Endodermal cell (in vitro differentiated cells): ENCODE measurements at regions not wholly inside any gene's neighbourhood (a gene's known extent, or its start where the extent isn't known, plus 50 kb on each side); places are given as distances from the start of the nearest gene placed in this dataset.

Experiments
- DNase-seq: peaks from one replicate; pipeline ENCODE4 v3.0.0-alpha.2; 2017
- H3K27ac ChIP-seq: 2 replicates; pipeline ENCODE4 v1.5.1; 2013; ENCODE audit warnings: mild to moderate bottlenecking, low read depth, low read length, moderate library complexity
- H3K27me3 ChIP-seq: 2 replicates; pipeline ENCODE4 v1.6.1; 2013; ENCODE audit warnings: mild to moderate bottlenecking, low read length, moderate library complexity; ENCODE audit not compliant: insufficient read depth, control insufficient read depth, poor library complexity, severe bottlenecking
- H3K36me3 ChIP-seq: 2 replicates; pipeline ENCODE4 v1.7.0; 2013; ENCODE audit warnings: mild to moderate bottlenecking, low read length, moderate library complexity; ENCODE audit not compliant: control insufficient read depth, insufficient read depth
- H3K4me1 ChIP-seq: one replicate; pipeline ENCODE4 v1.7.0; 2013; ENCODE audit warnings: low read length; ENCODE audit not compliant: control insufficient read depth, insufficient read depth
- H3K4me3 ChIP-seq: 2 replicates; pipeline ENCODE4 v1.5.1; 2013; ENCODE audit warnings: mild to moderate bottlenecking, low read length, moderate library complexity
- H3K9ac ChIP-seq: 2 replicates; pipeline ENCODE4 v1.6.1; 2013; ENCODE audit warnings: mild to moderate bottlenecking, low read length, moderate library complexity; ENCODE audit not compliant: poor library complexity, severe bottlenecking; ENCODE audit errors: extremely low read depth
- H3K9me3 ChIP-seq: 2 replicates; pipeline ENCODE4 v1.6.1; 2013; ENCODE audit warnings: mild to moderate bottlenecking, low read length, moderate library complexity; ENCODE audit not compliant: control insufficient read depth
- H3K27ac Mint-ChIP-seq: 2 replicates; pipeline ENCODE4 v1.8.0; 2020; ENCODE audit warnings: mixed read lengths
- H3K27me3 Mint-ChIP-seq: 2 replicates; pipeline ENCODE4 v1.8.0; 2021; ENCODE audit warnings: mild to moderate bottlenecking, mixed read lengths; ENCODE audit not compliant: insufficient read depth
- H3K36me3 Mint-ChIP-seq: 2 replicates; pipeline ENCODE4 v1.8.0; 2020; ENCODE audit warnings: low read depth, mixed read lengths
- H3K4me1 Mint-ChIP-seq: 2 replicates; pipeline ENCODE4 v1.8.0; 2020; ENCODE audit warnings: mixed read lengths
- H3K4me3 Mint-ChIP-seq: 2 replicates; pipeline ENCODE4 v1.8.0; 2020; ENCODE audit warnings: mild to moderate bottlenecking, moderate library complexity, mixed read lengths
- H3K9me3 Mint-ChIP-seq: 2 replicates; pipeline ENCODE4 v1.8.0; 2020; ENCODE audit warnings: mild to moderate bottlenecking, mixed read lengths
- WGBS, 2 experiments: methylation state at CpG; one replicate each; pipeline versions ENCODE4 v1.1.5 to v1.1.7; 2013; ENCODE audit warnings: missing lambda C conversion rate in 2 of 2, mixed read lengths in 1 of 2; ENCODE audit not compliant: insufficient coverage in 1 of 2, insufficient read length in 1 of 2; 5-methylcytosine and 5-hydroxymethylcytosine counted together
- TF ChIP-seq, protein P1 (sequence below): fragments of 200-600 bp; sonication (generic); conservative IDR thresholded peaks from 2 replicates; pipeline ENCODE4 v1.5.0; 2021; ENCODE audit warnings: antibody characterized with exemption, mild to moderate bottlenecking

DNA sequence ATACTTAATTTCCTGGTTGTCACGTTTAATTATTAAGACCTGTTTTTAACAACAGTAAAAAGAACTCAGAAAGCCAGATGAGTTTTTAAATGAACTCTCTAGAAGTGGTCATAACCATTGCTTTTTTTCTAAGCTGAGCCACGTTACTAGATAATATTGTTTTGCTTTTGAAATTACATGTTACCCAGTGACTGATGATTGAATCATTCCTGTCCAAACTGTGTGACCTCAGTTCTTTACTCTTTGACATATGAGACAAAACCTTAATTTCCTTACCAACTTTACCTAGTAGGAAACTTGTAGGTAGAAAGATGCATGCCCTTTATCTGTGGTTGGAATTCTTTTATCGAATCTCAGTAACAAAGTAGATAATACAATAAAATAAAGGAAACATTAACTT is 411.7 kb downstream of the SH3GL2 start:
- H3K4me1 Mint-ChIP-seq: peaks cover 30% of the 10 kb centered on the region
- 89 to 100% methylated on average over 2 of the region's 3 CpGs for WGBS, 2 experiments
- no peaks in the 10 kb centered on the region for H3K9me3 Mint-ChIP-seq
- no peak overlapping the region for H3K27ac ChIP-seq
- H3K9ac ChIP-seq: no peak overlapping the region
- H3K36me3 ChIP-seq: no peaks in the 10 kb centered on the region
- no peaks in the 10 kb centered on the region for H3K27me3 Mint-ChIP-seq
- H3K27ac Mint-ChIP-seq: no peak overlapping the region
- no peaks in the 10 kb centered on the region for H3K27me3 ChIP-seq
- no peak overlapping the region for H3K4me3 ChIP-seq
- TF ChIP-seq, protein P1, sequence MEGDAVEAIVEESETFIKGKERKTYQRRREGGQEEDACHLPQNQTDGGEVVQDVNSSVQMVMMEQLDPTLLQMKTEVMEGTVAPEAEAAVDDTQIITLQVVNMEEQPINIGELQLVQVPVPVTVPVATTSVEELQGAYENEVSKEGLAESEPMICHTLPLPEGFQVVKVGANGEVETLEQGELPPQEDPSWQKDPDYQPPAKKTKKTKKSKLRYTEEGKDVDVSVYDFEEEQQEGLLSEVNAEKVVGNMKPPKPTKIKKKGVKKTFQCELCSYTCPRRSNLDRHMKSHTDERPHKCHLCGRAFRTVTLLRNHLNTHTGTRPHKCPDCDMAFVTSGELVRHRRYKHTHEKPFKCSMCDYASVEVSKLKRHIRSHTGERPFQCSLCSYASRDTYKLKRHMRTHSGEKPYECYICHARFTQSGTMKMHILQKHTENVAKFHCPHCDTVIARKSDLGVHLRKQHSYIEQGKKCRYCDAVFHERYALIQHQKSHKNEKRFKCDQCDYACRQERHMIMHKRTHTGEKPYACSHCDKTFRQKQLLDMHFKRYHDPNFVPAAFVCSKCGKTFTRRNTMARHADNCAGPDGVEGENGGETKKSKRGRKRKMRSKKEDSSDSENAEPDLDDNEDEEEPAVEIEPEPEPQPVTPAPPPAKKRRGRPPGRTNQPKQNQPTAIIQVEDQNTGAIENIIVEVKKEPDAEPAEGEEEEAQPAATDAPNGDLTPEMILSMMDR: no peak
- peaks cover 18% of the 10 kb centered on the region for H3K4me1 ChIP-seq
- no peak for DNase-seq
- H3K4me3 Mint-ChIP-seq: no peak overlapping the region
- H3K9me3 ChIP-seq: no peaks in the 10 kb centered on the region
- no peaks in the 10 kb centered on the region for H3K36me3 Mint-ChIP-seq

DNA sequence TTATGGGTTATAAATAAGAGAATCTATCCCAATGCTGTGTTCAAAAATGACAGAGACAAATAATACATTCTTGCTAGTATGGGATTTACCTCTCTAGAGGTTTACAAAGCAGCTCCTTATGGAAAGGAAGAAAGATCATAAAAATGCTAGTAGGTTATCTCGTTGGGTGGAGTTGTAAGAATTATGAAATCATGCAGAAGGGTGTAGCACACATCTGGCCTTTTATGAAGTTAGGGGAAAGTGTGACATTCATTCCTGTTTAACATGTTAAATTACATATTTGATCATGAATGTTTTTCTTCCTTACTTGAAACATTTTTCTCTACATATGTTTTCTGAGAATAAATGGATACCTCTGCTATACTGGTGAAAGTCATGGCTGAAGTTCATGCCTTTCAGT is 414.2 kb downstream of the SH3GL2 start:
- peaks cover 15% of the 10 kb centered on the region for H3K4me1 Mint-ChIP-seq
- no peaks in the 10 kb centered on the region for H3K36me3 ChIP-seq
- no peak overlapping the region for H3K4me3 ChIP-seq
- no peaks in the 10 kb centered on the region for H3K9me3 Mint-ChIP-seq
- no peaks in the 10 kb centered on the region for H3K27me3 Mint-ChIP-seq
- no peak overlapping the region for H3K27ac Mint-ChIP-seq
- peaks cover 10% of the 10 kb centered on the region for H3K4me1 ChIP-seq
- no peaks in the 10 kb centered on the region for H3K27me3 ChIP-seq
- no peak for DNase-seq
- H3K27ac ChIP-seq: no peak overlapping the region
- no peak overlapping the region for H3K9ac ChIP-seq
- H3K9me3 ChIP-seq: no peaks in the 10 kb centered on the region
- no peak overlapping the region for H3K4me3 Mint-ChIP-seq
- 86% methylated on average over 1 of the region's 1 CpG; no CpG with 5 or more reads in 1 of the 2 experiments for WGBS, 2 experiments
- H3K36me3 Mint-ChIP-seq: no peaks in the 10 kb centered on the region
- TF ChIP-seq, protein P1: no peak

DNA sequence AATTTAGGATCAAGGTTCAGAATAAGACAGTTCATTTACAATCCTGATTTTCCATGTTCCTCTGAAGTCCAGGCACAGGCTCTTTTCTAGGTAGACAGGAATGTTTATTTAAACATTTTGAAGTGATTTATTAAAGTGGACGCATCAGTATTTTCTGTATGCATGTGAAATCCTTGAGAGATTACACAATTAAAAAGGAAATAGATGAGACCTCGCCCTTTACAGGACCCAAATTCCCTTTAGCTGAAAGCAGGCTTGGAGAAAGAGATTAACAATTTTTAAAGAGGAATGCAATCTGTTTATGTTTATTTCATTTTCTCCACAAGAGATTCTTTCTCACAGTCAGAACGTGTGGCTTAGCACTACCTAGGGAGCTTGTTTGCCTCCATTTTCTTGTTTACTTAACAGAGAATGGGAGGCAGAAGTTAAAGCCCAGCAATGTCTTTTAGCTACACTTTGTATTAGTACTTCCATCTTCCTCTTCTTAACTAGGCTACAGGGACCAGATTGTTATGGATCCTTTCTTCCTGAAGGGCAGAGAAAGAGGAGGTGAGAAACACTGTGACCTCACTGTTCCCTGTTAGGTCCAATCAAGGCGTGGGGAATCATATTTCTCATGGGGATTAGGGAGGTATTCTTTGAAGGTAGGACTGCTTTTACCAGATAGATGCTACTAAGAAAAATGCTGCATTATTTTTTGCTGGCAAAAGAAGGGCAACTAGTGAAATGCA is 416.0 kb downstream of the SH3GL2 start:
- no peak overlapping the region for H3K27ac ChIP-seq
- no peak for DNase-seq
- H3K27me3 Mint-ChIP-seq: no peaks in the 10 kb centered on the region
- H3K9me3 ChIP-seq: no peaks in the 10 kb centered on the region
- H3K27me3 ChIP-seq: no peaks in the 10 kb centered on the region
- H3K36me3 ChIP-seq: no peaks in the 10 kb centered on the region
- TF ChIP-seq, protein P1: no peak
- peaks cover 11% of the 10 kb centered on the region for H3K4me1 Mint-ChIP-seq
- H3K4me3 ChIP-seq: no peak overlapping the region
- H3K9me3 Mint-ChIP-seq: no peaks in the 10 kb centered on the region
- WGBS, 2 experiments: 66 to 80% methylated on average over 3 to 4 of the region's 4 CpGs
- H3K27ac Mint-ChIP-seq: no peak overlapping the region
- H3K36me3 Mint-ChIP-seq: no peaks in the 10 kb centered on the region
- peaks cover 10% of the 10 kb centered on the region for H3K4me1 ChIP-seq
- no peak overlapping the region for H3K9ac ChIP-seq
- no peak overlapping the region for H3K4me3 Mint-ChIP-seq
